ACHN (cell line): ENCODE measurements at regions not wholly inside any gene's neighbourhood (a gene's known extent, or its start where the extent isn't known, plus 50 kb on each side); places are given as distances from the start of the nearest gene placed in this dataset.

Experiments used
- DNase-seq: peaks from one replicate; pipeline ENCODE4 v3.0.0-alpha.2; 2015
- in situ Hi-C: cut with HindIII; loops from 2 replicates; pipeline ENCODE4 v1.10.0; 2017; ENCODE audit warnings: low sequenced_read_pairs, low pct_ligation_motif_present, low pct_unique_long_range_greater_than_20kb

GRCh38 chr18:70671889-70672565 is 383.2 kb downstream of the SOCS6 start:
- DNase-seq = no peak
- in situ Hi-C loops = no loop called here

- in situ Hi-C loops = no loop called here
- no peak for DNase-seq
Measured at GRCh38 chr18:70666936-70667335, 378.1 kb downstream of the SOCS6 start.

GRCh38 chr18:70663141-70663540 is 374.3 kb downstream of the SOCS6 start:
- in situ Hi-C loops = no loop called here
- DNase-seq = no peak

- in situ Hi-C loops = no loop called here
- DNase-seq = no peak
Measured at GRCh38 chr18:70662588-70662987, 373.7 kb downstream of the SOCS6 start.

- DNase-seq = no peak
- in situ Hi-C loops = no loop called here
Measured at GRCh38 chr18:70659036-70659925, 370.4 kb downstream of the SOCS6 start.

DNA sequence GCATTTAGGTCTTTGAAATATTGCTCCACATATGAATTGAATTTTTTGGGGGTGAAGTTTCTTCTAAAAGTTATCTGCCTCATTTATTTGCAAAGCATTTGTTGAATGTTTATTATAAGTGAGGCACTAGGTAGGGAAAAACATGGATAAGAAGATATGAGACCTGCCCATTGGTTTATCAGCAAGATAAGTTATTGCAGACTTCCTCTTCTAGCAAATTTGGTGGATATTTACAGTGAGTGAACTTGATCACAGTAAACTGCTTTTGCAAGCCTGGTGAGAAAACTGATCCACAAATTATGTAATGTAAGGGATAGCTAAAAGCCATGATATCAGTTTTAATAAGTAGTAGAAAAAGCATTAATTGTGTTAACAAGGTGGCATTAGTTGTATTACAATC is 364.8 kb downstream of the SOCS6 start:
- in situ Hi-C loops = no loop called here
- DNase-seq = no peak

- in situ Hi-C loops = no loop called here
- DNase-seq = no peak
Measured at GRCh38 chr18:70650878-70651277, 362.0 kb downstream of the SOCS6 start.

DNA sequence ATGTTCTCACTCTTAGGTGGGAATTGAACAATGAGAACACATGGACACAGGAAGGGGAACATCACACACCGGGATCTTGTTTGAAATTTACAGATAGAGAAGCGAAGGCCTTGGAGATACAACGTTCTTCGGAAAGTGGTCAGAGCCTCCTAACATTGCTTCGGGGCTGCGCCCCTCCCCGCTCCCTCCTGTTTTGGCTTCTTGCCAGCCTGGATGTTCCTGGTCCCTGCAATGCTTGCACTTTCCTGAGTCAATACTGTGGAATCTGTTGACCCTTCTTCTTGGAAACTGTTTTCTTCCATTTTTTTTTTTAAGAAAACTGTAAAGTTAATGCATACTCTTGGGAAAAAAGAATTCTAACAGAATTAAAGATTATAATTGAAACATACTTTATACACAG is 360.8 kb downstream of the SOCS6 start:
- in situ Hi-C loops = no loop called here
- DNase-seq = no peak

DNA sequence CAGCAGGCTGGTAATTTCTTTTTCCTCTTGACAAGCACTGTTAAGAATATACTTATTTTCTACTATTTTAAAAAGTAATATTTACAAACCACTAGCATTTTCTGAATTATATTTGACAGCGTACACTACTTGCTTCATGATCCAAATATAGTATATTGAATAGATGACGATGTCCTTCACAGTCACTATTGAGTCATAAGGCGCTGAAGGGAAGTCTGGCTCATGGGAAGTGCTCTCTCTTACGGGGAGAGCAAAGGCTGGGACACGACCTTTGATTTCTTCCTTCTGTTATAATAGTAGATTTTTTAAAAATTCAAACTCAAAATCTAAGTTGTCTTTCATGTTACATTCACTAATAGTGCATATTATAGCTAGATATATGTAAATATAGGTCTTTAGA is 357.1 kb downstream of the SOCS6 start:
- in situ Hi-C loops = no loop called here
- no peak for DNase-seq

GRCh38 chr18:70643812-70644211 is 355.0 kb downstream of the SOCS6 start:
- DNase-seq = no peak
- in situ Hi-C loops = no loop called here

- no peak for DNase-seq
- in situ Hi-C loops = no loop called here
Measured at GRCh38 chr18:70641156-70641775, 352.4 kb downstream of the SOCS6 start.

- DNase-seq = no peak
- in situ Hi-C loops = no loop called here
Measured at GRCh38 chr18:70640336-70640887, 351.6 kb downstream of the SOCS6 start.

DNA sequence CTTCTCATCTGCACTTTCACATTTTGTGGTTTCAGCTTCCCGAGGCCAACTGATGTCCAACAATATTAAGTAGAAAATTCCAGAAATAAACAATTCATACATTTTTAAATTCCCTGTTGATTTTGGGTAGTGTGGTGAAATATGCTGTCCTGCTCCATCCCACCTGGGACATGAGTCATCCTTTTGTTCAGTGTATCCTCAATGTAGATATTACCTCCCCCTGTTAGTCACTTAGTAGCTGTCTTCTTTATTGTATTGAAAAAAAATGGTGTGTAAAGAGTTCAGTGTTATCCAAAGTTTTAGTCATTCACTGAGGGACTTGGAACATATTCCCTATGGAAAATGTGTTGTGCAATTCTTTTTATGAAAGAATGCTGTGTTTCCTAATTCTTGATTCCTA is 348.1 kb downstream of the SOCS6 start:
- in situ Hi-C loops = no loop called here
- no peak for DNase-seq

DNA sequence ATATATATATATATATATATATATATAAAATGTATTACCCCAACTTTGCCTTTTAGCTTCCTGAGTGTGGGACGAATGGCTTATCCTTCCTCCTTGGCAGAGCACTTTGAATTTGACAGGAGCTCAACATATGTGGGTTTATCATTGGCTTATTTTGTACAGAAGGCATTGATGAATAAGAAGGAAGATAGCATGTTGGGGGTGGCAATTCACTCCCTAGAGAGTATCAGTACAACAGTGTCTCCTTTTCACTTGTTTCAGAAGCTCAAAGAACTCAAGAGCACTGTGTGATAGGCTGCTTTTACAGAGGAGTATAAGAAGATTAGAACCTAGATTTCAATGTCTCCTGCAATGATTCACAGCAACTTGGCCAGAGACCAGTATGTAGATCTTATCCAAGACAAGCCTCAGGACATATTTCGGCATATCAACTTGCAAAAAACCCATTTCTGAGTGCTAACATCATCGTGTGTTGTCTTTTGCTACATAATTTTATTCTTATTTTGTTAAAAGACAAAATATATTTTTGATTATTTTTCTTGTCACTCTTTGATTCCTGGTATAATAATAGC is 345.8 kb downstream of the SOCS6 start:
- no peak for DNase-seq
- in situ Hi-C loops = no loop called here

DNA sequence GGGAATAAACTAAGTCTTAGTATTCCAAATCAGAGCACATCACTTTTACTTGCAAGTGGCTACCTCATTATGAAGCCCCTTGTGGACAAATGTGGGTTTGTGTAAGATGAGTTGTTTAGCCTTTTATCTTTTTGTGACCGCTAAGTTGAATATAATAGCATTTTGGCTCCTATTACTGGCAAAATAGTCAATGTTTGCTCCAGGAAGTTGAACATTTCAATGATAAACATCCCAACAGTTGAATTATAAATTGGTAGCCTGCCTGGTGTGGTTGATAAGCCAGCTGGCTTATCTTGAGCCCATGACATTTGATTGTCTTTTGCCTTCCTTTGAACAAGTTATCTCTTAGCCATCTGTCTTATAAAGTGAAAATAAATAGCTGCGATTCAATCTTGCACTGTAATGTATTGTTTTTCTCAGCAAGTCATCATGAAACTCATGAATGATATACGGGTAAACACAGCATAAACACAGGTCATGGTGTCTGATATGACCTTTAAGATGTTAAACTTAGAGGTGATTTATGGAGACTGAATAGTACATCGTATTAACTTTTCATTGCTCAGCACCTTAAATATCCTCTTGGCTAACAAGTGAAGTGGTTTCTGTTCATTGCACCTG is 338.4 kb downstream of the SOCS6 start:
- in situ Hi-C loops = no loop called here
- no peak for DNase-seq

DNA sequence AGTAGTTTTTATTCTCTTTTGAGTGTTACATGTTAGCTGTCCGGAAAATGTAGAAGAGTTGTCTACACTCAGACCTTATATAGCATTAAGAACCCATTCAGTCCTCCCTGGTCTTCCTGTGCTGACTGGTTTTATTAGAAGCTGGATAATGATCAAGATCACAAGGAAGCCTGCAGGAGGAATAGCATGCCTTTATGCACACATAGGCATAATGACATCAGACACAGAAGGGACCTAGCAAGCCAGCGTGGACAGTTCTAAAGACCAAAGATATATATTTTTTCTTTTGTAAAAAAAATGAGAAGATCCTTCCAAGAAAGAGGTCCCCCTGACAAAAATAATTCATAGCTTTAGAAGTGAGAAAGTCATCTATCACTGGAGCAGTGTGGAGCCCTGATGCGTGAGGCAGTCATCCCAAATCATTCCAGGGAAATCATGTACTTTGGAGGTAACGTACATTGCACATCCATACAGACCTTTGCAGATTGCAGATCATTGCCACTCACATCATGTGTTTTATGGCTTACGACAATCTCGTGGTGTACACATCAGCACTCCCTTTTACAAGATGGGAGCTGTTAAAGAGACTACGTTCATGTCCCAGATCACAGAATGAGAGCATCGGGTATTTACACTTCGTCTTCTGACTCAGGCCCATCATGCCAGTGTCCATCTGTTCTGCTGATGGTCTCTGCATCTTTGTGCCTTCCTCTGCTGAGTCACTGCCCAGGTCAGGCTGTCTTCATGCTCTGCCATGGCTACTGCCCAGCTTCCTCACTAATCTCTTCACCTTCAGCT is 334.0 kb downstream of the SOCS6 start:
- no peak for DNase-seq
- in situ Hi-C loops = no loop called here

GRCh38 chr18:70621710-70622109 is 332.9 kb downstream of the SOCS6 start:
- in situ Hi-C loops = no loop called here
- no peak for DNase-seq
